ENCODE measurements at regions not wholly inside any gene's neighbourhood (a gene's known extent, or its start where the extent isn't known, plus 50 kb on each side); places are given as distances from the start of the nearest gene placed in this dataset.

- H3K27ac ChIP-seq (ENCODE audit: low read depth, low read length), result no peak overlapping the region
- H4K20me1 ChIP-seq (ENCODE audit: control insufficient read depth, insufficient read depth, low read depth, low read length), result no peaks in the 10 kb centered on the region
- no peak for TF ChIP-seq EZH2phosphoT487 (IDR thresholded peaks at IDR 0.05; ENCODE audit: borderline replicate concordance, low read length)
- no peak for TF ChIP-seq CTCF (IDR thresholded peaks at IDR 0.05; ENCODE audit: low read depth, low read length, poor library complexity, severe bottlenecking)
- H3K4me1 ChIP-seq (ENCODE audit: control insufficient read depth, low read length), result no peaks in the 10 kb centered on the region
- no peaks in the 10 kb centered on the region for H3K79me2 ChIP-seq (ENCODE audit: control insufficient read depth, low read length)
- H3F3A ChIP-seq (ENCODE audit: control insufficient read depth, insufficient read depth), result no peaks in the 10 kb centered on the region
- no peaks in the 10 kb centered on the region for H3K9me2 ChIP-seq (replicated peaks; ENCODE audit: control insufficient read depth, low read length)
- H3K4me2 ChIP-seq (ENCODE audit: low read length), result no peak overlapping the region
- H3K9me3 ChIP-seq (ENCODE audit: control insufficient read depth, insufficient read depth, low read length), result no peaks in the 10 kb centered on the region
- no peak overlapping the region for H3K4me3 ChIP-seq (ENCODE audit: low read length)
- no peaks in the 10 kb centered on the region for H3K36me3 ChIP-seq (ENCODE audit: control insufficient read depth, low read length)
- no peaks in the 10 kb centered on the region for H3K27me3 ChIP-seq (ENCODE audit: control insufficient read depth, low read length)
These were observed 399.3 kb downstream of the ZSWIM6 start for GRCh38 chr5:61731267-61731945.

- Histone ChIP-seq H3K9me2 (replicated peaks; ENCODE audit: control insufficient read depth, low read length) (no peaks in the 10 kb centered on the region), H3K27me3 (ENCODE audit: control insufficient read depth, low read length) (no peaks in the 10 kb centered on the region), H3F3A (ENCODE audit: control insufficient read depth, insufficient read depth) (no peaks in the 10 kb centered on the region), H3K9me3 (ENCODE audit: control insufficient read depth, insufficient read depth, low read length) (no peaks in the 10 kb centered on the region), H3K79me2 (ENCODE audit: control insufficient read depth, low read length) (no peaks in the 10 kb centered on the region), H3K4me1 (ENCODE audit: control insufficient read depth, low read length) (no peaks in the 10 kb centered on the region), H4K20me1 (ENCODE audit: control insufficient read depth, insufficient read depth, low read depth, low read length) (no peaks in the 10 kb centered on the region), H3K4me2 (ENCODE audit: low read length) (no peak overlapping the region), H3K27ac (ENCODE audit: low read depth, low read length) (no peak overlapping the region), H3K36me3 (ENCODE audit: control insufficient read depth, low read length) (no peaks in the 10 kb centered on the region), H3K4me3 (ENCODE audit: low read length) (no peak overlapping the region)
- TF ChIP-seq CTCF (IDR thresholded peaks at IDR 0.05; ENCODE audit: low read depth, low read length, poor library complexity, severe bottlenecking), result no peak
These were observed 399.9 kb downstream of the ZSWIM6 start for GRCh38 chr5:61731946-61732314.

GRCh38 chr5:61732369-61732768 lies 400.3 kb downstream of the ZSWIM6 start:
- Histone ChIP-seq H3K4me3 (ENCODE audit: low read length) (no peak overlapping the region), H3K4me1 (ENCODE audit: control insufficient read depth, low read length) (no peaks in the 10 kb centered on the region), H3K9me3 (ENCODE audit: control insufficient read depth, insufficient read depth, low read length) (no peaks in the 10 kb centered on the region), H4K20me1 (ENCODE audit: control insufficient read depth, insufficient read depth, low read depth, low read length) (no peaks in the 10 kb centered on the region), H3K4me2 (ENCODE audit: low read length) (no peak overlapping the region), H3K36me3 (ENCODE audit: control insufficient read depth, low read length) (no peaks in the 10 kb centered on the region), H3K9me2 (replicated peaks; ENCODE audit: control insufficient read depth, low read length) (no peaks in the 10 kb centered on the region), H3F3A (ENCODE audit: control insufficient read depth, insufficient read depth) (no peaks in the 10 kb centered on the region), H3K27ac (ENCODE audit: low read depth, low read length) (no peak overlapping the region), H3K79me2 (ENCODE audit: control insufficient read depth, low read length) (no peaks in the 10 kb centered on the region), H3K27me3 (ENCODE audit: control insufficient read depth, low read length) (no peaks in the 10 kb centered on the region)
- no peak for TF ChIP-seq CTCF (IDR thresholded peaks at IDR 0.05; ENCODE audit: low read depth, low read length, poor library complexity, severe bottlenecking)
- TF ChIP-seq EZH2phosphoT487 (IDR thresholded peaks at IDR 0.05; ENCODE audit: borderline replicate concordance, low read length), result no peak

All from DOHH2 (cell line).